IMR-90 (cell line): ENCODE measurements at regions not wholly inside any gene's neighbourhood (a gene's known extent, or its start where the extent isn't known, plus 50 kb on each side); places are given as distances from the start of the nearest gene placed in this dataset.

ENCODE experiments used
- CTCF ChIP-seq: conservative IDR thresholded peaks from 2 replicates; pipeline ENCODE4 v1.5.1; 2012; ENCODE audit warnings: mild to moderate bottlenecking, low read depth, low read length, improper control_type of control experiment
- FOS ChIP-seq: fragments of 150-350 bp; IDR thresholded peaks from 2 replicates; pipeline ENCODE4 v1.6.1; 2016; ENCODE audit warnings: low read depth, low read length
- MXI1 ChIP-seq: IDR thresholded peaks from 2 replicates; pipeline ENCODE4 v1.6.1; 2012; ENCODE audit warnings: low read depth, mild to moderate bottlenecking, low read length, moderate library complexity, borderline replicate concordance
- RAD21 ChIP-seq: IDR thresholded peaks from 2 replicates; pipeline ENCODE4 v1.6.1; 2012; ENCODE audit warnings: low read length, improper control_type of control experiment
- RFX5 ChIP-seq: IDR thresholded peaks from 2 replicates; pipeline ENCODE4 v1.8.0; 2012; ENCODE audit warnings: low read depth, mild to moderate bottlenecking, low read length, moderate library complexity

- TF ChIP-seq CTCF (no peak), RAD21 (no peak), RFX5 (no peak), MXI1 (no peak), FOS (no peak)
Measured at GRCh38 chr13:86918682-86919081, 752.5 kb upstream of the SLITRK5 start.
